Esophagus muscularis mucosa (tissue), 4 donors: ENCODE measurements at regions not wholly inside any gene's neighbourhood (a gene's known extent, or its start where the extent isn't known, plus 50 kb on each side); places are given as distances from the start of the nearest gene placed in this dataset.

Experiments
- DNase-seq: peaks from one replicate; pipeline ENCODE4 v3.0.0-alpha.2; 2017; ENCODE audit errors: extremely low spot score
- H3K27ac ChIP-seq, 4 donors: fragments of 200-600 bp; sonication (generic); replicated peaks in 1 of 4; 1 replicate in 3 of 4; 2 replicates in 1 of 4; pipeline ENCODE4 v1.5.1; 2016 to 2019; ENCODE audit warnings: mild to moderate bottlenecking in 1 of 4
- H3K27me3 ChIP-seq, 4 donors: fragments of 200-600 bp; sonication (generic); one replicate each; pipeline versions ENCODE4 v1.5.1 to v1.6.0; 2016 to 2019
- H3K36me3 ChIP-seq, 4 donors: fragments of 200-600 bp; sonication (generic); one replicate each; pipeline ENCODE4 v1.5.1; 2016 to 2019
- H3K4me1 ChIP-seq, 4 donors: fragments of 200-600 bp; sonication (generic); one replicate each; pipeline ENCODE4 v1.5.1; 2016 to 2019
- H3K4me3 ChIP-seq, 4 donors: fragments of 200-600 bp; sonication (generic); 1 replicate in 2 of 4; 2 replicates in 2 of 4; pipeline ENCODE4 v1.5.1; 2016 to 2019; ENCODE audit warnings: mild to moderate bottlenecking in 4 of 4, moderate library complexity in 1 of 4
- H3K9me3 ChIP-seq, 4 donors: fragments of 200-600 bp; sonication (generic); 1 replicate in 3 of 4; 2 replicates in 1 of 4; pipeline ENCODE4 v1.5.1; 2016 to 2019
- EP300 ChIP-seq: sonication (generic); formaldehyde crosslinking; IDR thresholded peaks from one replicate; pipeline ENCODE4 v1.6.1; 2017; ENCODE audit warnings: antibody characterized with exemption
- POLR2A ChIP-seq: fragments of 450-650 bp; IDR thresholded peaks from one replicate; pipeline ENCODE4 v1.6.1; 2017; ENCODE audit warnings: antibody characterized with exemption, moderate library complexity, mild to moderate bottlenecking, low read depth
- POLR2AphosphoS5 ChIP-seq, 2 donors: sonication (generic); formaldehyde crosslinking; IDR thresholded peaks; one replicate each; pipeline ENCODE4 v1.6.1; 2017; ENCODE audit warnings: antibody characterized with exemption in 2 of 2
- WGBS: methylation state at CpG from one replicate; pipeline ENCODE4 v1.1.5; 2018; 5-methylcytosine and 5-hydroxymethylcytosine counted together
- intact Hi-C: fragments of 100-400 bp; cut with DNase I; formaldehyde crosslinking; loops from one replicate; pipeline ENCODE4 v1.15.1; 2023
- TF ChIP-seq, protein P1 (sequence below), 3 experiments: fragments of 200-600 bp in 2 of 3; fragments of 450-650 bp in 1 of 3; sonication (generic) in 2 of 3; IDR thresholded peaks; one replicate each; pipeline ENCODE4 v1.5.1; 2017 to 2019; ENCODE audit warnings: antibody characterized with exemption in 3 of 3, mild to moderate bottlenecking in 2 of 3, moderate library complexity in 1 of 3

DNA sequence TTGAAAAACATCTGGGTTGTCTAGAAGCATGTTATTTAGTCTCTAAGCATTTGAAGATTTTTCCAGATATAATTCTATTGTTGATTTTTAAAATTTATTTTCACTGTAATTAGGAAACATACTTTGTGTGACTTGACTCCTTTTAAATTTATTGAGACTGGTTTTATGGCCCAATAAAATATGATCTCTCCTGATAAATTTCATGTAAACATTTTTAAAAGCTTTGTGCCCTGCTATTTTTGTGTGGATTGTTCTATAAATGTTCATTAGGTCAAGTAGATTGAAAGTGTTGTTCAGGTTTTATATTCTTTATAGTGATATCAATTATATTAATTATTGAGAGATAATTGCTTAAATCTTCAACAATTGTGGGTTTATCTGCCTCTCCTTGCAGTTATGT, 105.4 kb downstream of the RFX6 start:
- Histone ChIP-seq H3K27me3 (no peaks in the 10 kb centered on the region), H3K4me1 (no peaks in the 10 kb centered on the region), H3K4me3 (no peak overlapping the region), H3K27ac (no peak overlapping the region), H3K36me3 (no peaks in the 10 kb centered on the region), H3K9me3 (peaks cover 0 to 18% (median 10%) of the 10 kb centered on the region in 4 donors)
- intact Hi-C loops, result no loop called here
- DNase-seq, result no peak
- no peak for TF ChIP-seq POLR2A
- TF ChIP-seq POLR2AphosphoS5 (IDR thresholded peaks at IDR 0.05), result no peak
- TF ChIP-seq, protein P1, sequence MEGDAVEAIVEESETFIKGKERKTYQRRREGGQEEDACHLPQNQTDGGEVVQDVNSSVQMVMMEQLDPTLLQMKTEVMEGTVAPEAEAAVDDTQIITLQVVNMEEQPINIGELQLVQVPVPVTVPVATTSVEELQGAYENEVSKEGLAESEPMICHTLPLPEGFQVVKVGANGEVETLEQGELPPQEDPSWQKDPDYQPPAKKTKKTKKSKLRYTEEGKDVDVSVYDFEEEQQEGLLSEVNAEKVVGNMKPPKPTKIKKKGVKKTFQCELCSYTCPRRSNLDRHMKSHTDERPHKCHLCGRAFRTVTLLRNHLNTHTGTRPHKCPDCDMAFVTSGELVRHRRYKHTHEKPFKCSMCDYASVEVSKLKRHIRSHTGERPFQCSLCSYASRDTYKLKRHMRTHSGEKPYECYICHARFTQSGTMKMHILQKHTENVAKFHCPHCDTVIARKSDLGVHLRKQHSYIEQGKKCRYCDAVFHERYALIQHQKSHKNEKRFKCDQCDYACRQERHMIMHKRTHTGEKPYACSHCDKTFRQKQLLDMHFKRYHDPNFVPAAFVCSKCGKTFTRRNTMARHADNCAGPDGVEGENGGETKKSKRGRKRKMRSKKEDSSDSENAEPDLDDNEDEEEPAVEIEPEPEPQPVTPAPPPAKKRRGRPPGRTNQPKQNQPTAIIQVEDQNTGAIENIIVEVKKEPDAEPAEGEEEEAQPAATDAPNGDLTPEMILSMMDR (IDR thresholded peaks at IDR 0.05), result no peak

DNA sequence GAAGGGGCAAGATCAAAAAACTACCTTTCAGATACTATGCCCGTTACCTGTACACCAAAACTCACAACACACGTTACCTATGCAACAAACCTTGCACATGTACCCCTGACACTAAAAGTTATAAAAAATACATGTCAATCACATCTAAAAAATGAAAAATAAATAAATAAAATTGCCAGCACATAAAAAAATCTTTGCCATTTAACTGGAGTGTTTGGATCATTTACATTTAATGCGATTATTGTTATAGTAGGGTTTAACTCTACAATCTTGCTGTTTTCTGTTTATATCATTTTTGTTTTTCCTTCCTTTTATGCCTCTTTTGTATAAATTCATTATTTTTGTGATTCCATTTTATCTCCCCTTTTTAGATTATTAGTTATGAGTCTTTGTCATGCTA, 106.3 kb downstream of the RFX6 start:
- H3K4me3 ChIP-seq, result no peak overlapping the region
- no peaks in the 10 kb centered on the region for H3K36me3 ChIP-seq
- intact Hi-C loops, result no loop called here
- peaks cover 0 to 18% (median 10%) of the 10 kb centered on the region in 4 donors for H3K9me3 ChIP-seq
- WGBS, result 90% methylated on average over 3 of the region's 3 CpGs
- H3K27ac ChIP-seq, result no peak overlapping the region
- H3K27me3 ChIP-seq, result no peaks in the 10 kb centered on the region
- DNase-seq, result no peak
- TF ChIP-seq EP300 (no peak), POLR2AphosphoS5 (IDR thresholded peaks at IDR 0.05) (no peak)
- no peaks in the 10 kb centered on the region for H3K4me1 ChIP-seq

DNA sequence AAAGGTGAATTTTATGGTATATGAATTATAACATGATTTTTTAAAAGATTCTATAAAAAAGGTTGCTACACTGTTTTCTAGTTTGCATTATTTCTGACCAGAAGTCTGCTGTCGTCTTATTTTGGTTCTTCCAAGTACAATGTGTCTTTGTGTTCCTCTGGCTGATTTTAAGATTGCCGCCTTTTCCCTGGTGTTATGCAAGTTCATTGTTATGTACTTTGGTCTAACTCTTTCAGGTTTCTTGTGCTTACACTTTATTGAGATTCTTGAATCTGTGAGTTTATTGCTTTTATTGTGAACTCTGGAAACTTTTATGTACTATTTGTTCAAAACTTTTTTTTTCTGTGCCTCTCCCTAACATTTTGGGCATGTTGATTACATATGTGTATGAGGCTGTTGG, 109.8 kb downstream of the RFX6 start:
- WGBS, result 86% methylated on average over 2 of the region's 2 CpGs
- no peak for TF ChIP-seq POLR2AphosphoS5 (IDR thresholded peaks at IDR 0.05)
- no peak for TF ChIP-seq POLR2A
- TF ChIP-seq, protein P1 (IDR thresholded peaks at IDR 0.05), result no peak
- TF ChIP-seq EP300, result no peak
- intact Hi-C loops, result no loop called here

GRCh38 chr6:116990679-116991078, 113.6 kb downstream of the RFX6 start:
- no peak overlapping the region for H3K27ac ChIP-seq
- DNase-seq, result no peak
- no peak for TF ChIP-seq POLR2AphosphoS5 (IDR thresholded peaks at IDR 0.05)
- no peak for TF ChIP-seq POLR2A
- TF ChIP-seq, protein P1 (IDR thresholded peaks at IDR 0.05), result no peak
- no peaks in the 10 kb centered on the region for H3K36me3 ChIP-seq
- WGBS, result 44% methylated on average over 1 of the region's 1 CpG
- no peaks in the 10 kb centered on the region for H3K9me3 ChIP-seq
- no peaks in the 10 kb centered on the region for H3K27me3 ChIP-seq
- no peak overlapping the region for H3K4me3 ChIP-seq
- H3K4me1 ChIP-seq, result no peaks in the 10 kb centered on the region
- intact Hi-C loops, result no loop called here

More for the DNA sequence above, 109.8 kb downstream of the RFX6 start:
- Histone ChIP-seq H3K36me3 (no peaks in the 10 kb centered on the region), H3K27me3 (no peaks in the 10 kb centered on the region), H3K27ac (no peak overlapping the region), H3K9me3 (peaks cover 0 to 18% (median 10%) of the 10 kb centered on the region in 4 donors), H3K4me1 (no peaks in the 10 kb centered on the region), H3K4me3 (no peak overlapping the region)
- DNase-seq, result no peak

- no peak for DNase-seq
- Histone ChIP-seq H3K27me3 (no peaks in the 10 kb centered on the region), H3K4me3 (no peak overlapping the region), H3K27ac (no peak overlapping the region), H3K4me1 (no peaks in the 10 kb centered on the region), H3K36me3 (no peaks in the 10 kb centered on the region), H3K9me3 (no peaks in the 10 kb centered on the region)
- TF ChIP-seq POLR2A (no peak), EP300 (no peak), POLR2AphosphoS5 (IDR thresholded peaks at IDR 0.05) (no peak)
- TF ChIP-seq, protein P1 (IDR thresholded peaks at IDR 0.05), result no peak
- intact Hi-C loops, result no loop called here
These were observed 115.5 kb downstream of the RFX6 start for GRCh38 chr6:116992546-116992945.
